ENCODE measurements at regions not wholly inside any gene's neighbourhood (a gene's known extent, or its start where the extent isn't known, plus 50 kb on each side); places are given as distances from the start of the nearest gene placed in this dataset.
"Not testable (repeated sequence)": the region's sequence is repeated elsewhere in the genome, so short reads cannot be mapped to it uniquely, and the experiment has no call there.

DNA sequence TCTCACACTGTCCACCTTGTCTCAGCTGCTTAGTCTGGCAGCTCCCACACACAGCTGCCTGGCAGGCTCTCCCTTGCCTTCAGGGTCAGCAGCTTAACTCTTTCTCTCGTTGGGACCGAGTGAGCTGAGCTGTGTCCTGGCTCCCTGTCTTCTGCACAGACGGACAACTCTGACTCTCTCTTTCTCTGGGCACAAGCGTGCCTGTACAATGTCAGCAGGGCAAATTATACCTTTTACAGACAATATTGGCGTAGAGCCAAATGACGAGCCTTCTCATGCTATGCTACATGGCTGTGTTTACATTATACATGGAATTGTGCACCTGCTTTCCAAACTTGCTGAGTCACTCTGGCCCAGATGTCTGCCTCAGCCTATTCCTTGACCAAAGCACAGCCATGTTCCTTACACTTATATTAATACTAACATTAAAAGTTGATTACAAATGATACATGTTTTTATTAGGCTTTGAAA is 188.6 kb downstream of the CYLC2 start:
- Histone ChIP-seq H3K4me3 (ENCODE audit: low read depth, low read length) (no peak overlapping the region), H3K27me3 (ENCODE audit: control insufficient read depth, insufficient read depth, low read length) (no peaks in the 10 kb centered on the region), H3K36me3 (ENCODE audit: control insufficient read depth, insufficient read depth, low read length) (no peaks in the 10 kb centered on the region)
- no peak for DNase-seq (ENCODE audit: low read depth)
- TF ChIP-seq CTCF (IDR thresholded peaks at IDR 0.05; ENCODE audit: insufficient read depth, low read length, poor library complexity, severe bottlenecking), result no peak

- Histone ChIP-seq H3K4me3 (ENCODE audit: low read depth, low read length) (no peak overlapping the region), H3K27me3 (ENCODE audit: control insufficient read depth, insufficient read depth, low read length) (no peaks in the 10 kb centered on the region), H3K36me3 (ENCODE audit: control insufficient read depth, insufficient read depth, low read length) (no peaks in the 10 kb centered on the region)
- TF ChIP-seq CTCF (IDR thresholded peaks at IDR 0.05; ENCODE audit: insufficient read depth, low read length, poor library complexity, severe bottlenecking), result no peak
- no peak for DNase-seq (ENCODE audit: low read depth)
Observed at GRCh38 chr9:103186959-103187358, 191.8 kb downstream of the CYLC2 start.

DNA sequence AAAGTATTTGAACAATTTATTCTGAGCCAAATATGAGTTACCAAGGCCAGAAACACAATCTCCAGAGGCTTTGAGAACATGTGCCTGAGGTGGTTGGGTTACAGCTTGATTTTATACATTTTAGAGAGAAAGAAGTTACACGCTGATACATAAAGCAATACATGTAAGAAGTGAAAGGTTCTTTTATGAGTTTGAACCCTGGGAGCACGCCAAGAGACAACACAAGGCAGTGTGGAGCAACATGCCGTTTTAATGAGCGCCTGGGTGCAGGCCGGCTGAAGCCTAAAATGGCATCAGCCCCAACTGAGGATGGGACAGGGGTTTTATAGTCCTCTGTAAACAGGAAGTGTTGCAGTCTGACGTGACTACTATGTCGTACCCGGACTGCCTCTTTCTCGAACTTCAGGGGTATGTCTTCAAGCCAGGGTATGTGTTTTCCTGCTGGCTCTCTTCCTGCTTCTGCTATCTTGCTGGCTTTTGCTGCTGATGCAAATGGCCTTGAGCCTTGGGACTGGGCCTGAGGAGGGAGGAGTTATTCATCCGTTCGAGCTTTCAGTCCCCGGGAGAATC is 193.7 kb downstream of the CYLC2 start:
- DNase-seq (ENCODE audit: low read depth), result no peak
- H3K27me3 ChIP-seq (ENCODE audit: control insufficient read depth, insufficient read depth, low read length), result no peaks in the 10 kb centered on the region
- H3K36me3 ChIP-seq (ENCODE audit: control insufficient read depth, insufficient read depth, low read length), result no peaks in the 10 kb centered on the region
- TF ChIP-seq CTCF (IDR thresholded peaks at IDR 0.05; ENCODE audit: insufficient read depth, low read length, poor library complexity, severe bottlenecking), result no peak
- H3K4me3 ChIP-seq (ENCODE audit: low read depth, low read length), result no peak overlapping the region

DNA sequence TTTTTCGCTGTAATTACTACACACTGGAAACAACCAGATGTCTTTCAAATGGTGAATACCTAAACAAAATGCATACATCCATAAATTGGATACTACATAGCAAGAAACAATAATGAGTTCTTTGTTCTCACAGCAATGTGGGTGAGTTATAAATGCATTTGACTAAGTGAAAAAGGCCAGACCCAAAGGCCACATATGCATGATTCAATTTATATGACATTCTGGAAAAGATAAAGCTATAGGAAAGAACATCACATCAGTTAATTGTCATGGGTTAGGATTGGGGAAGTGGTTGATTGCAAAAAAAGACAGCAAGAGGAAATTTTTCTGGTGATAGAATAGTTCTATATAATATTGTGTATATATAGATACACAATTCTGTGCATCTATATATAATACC is 198.9 kb downstream of the CYLC2 start:
- no peak for DNase-seq (ENCODE audit: low read depth)
- Histone ChIP-seq H3K27me3 (ENCODE audit: control insufficient read depth, insufficient read depth, low read length) (no peaks in the 10 kb centered on the region), H3K4me3 (ENCODE audit: low read depth, low read length) (no peak overlapping the region), H3K36me3 (ENCODE audit: control insufficient read depth, insufficient read depth, low read length) (no peaks in the 10 kb centered on the region)
- no peak for TF ChIP-seq CTCF (IDR thresholded peaks at IDR 0.05; ENCODE audit: insufficient read depth, low read length, poor library complexity, severe bottlenecking)

DNA sequence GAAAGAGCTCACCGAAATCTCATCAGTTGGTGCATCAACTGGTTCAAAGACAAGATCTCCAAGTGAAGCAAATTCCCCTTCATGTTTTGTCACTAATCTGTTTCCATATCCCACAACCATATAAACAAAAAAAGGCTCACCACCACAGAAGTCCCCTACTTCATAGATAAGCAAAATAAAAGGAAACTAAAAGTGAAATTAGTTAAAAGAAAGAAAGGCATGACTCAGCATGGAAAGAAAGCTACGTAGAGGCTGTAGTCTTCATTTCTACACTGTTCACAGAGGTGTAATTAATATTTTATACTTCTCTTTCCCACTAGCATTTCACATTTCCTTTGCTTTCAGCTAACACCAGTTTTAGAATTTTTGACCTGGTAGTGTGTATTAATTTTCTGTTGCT is 208.0 kb downstream of the CYLC2 start:
- Histone ChIP-seq H3K36me3 (ENCODE audit: control insufficient read depth, insufficient read depth, low read length) (no peaks in the 10 kb centered on the region), H3K27me3 (ENCODE audit: control insufficient read depth, insufficient read depth, low read length) (no peaks in the 10 kb centered on the region), H3K4me3 (ENCODE audit: low read depth, low read length) (no peak overlapping the region)
- no peak for TF ChIP-seq CTCF (IDR thresholded peaks at IDR 0.05; ENCODE audit: insufficient read depth, low read length, poor library complexity, severe bottlenecking)
- DNase-seq (ENCODE audit: low read depth), result no peak

DNA sequence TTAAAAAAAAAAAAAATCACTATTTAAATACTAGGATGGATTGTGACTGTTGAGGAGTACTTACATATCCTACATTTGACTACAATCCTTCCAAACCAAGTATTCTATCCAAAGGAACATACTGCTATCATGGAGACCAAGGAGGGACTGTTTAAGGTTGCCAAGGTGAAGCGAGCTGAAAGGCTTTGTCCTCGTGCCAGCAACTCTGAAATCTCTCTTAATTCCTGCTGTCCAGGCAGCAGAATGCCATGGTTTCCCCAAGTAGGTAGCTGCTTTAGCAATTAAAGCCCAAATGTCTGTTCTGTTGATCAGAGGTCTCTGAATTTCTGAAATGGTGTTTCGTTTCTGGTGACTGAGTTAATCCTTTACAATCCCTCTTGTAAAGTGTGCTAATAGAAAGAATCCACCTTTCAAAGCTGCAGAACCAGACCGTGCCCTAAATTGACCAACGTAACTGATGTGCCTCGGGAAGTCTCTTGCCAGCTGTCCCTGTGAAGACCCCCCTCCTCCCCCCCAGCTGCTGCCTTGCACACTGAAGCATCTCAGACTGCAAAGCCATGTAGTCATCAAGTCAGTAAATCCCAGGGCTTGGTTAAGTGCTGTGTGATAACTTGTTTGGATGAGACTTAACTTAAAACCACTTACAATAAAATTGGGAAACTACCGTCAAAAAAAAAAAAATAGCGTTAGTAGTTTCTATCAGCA is 210.9 kb downstream of the CYLC2 start:
- not testable (repeated sequence) for H3K4me3 ChIP-seq (ENCODE audit: low read depth, low read length); DNase-seq (ENCODE audit: low read depth); H3K27me3 ChIP-seq (ENCODE audit: control insufficient read depth, insufficient read depth, low read length); H3K36me3 ChIP-seq (ENCODE audit: control insufficient read depth, insufficient read depth, low read length)

All from kidney epithelial cell (primary cell).